DND-41 (cell line): ENCODE measurements at regions not wholly inside any gene's neighbourhood (a gene's known extent, or its start where the extent isn't known, plus 50 kb on each side); places are given as distances from the start of the nearest gene placed in this dataset.

Experiments
- EZH2 ChIP-seq: IDR thresholded peaks from 3 replicates; pipeline ENCODE4 v1.6.1; 2012; ENCODE audit warnings: borderline replicate concordance, low read depth, mild to moderate bottlenecking, moderate library complexity, low read length, inconsistent platforms; ENCODE audit not compliant: severe bottlenecking
- TF ChIP-seq, protein P1 (sequence below): IDR thresholded peaks from 2 replicates; pipeline ENCODE4 v1.5.1; 2012; ENCODE audit warnings: borderline replicate concordance, low read length, moderate library complexity, mild to moderate bottlenecking; ENCODE audit not compliant: poor library complexity, severe bottlenecking; ENCODE audit errors: extremely low read depth

DNA sequence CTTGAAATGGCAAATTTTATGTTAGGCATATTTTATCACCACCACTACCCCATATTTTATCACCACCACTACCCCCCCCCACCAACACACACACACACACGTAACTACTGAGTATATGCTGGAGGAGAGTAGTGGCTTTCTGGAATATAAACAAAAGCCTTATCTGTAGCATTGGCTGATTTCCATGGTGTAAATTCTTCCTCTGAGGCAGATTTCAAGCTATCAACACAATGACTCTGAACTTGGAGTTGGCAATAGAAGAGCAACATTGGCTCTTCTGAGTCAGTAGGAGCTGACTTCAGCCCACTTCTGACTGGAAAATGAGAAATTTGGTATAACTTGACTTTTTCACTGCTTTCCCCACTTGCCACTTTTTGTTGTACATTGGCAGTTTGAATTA, 143.0 kb downstream of the CAVIN4 start:
- TF ChIP-seq, protein P1, sequence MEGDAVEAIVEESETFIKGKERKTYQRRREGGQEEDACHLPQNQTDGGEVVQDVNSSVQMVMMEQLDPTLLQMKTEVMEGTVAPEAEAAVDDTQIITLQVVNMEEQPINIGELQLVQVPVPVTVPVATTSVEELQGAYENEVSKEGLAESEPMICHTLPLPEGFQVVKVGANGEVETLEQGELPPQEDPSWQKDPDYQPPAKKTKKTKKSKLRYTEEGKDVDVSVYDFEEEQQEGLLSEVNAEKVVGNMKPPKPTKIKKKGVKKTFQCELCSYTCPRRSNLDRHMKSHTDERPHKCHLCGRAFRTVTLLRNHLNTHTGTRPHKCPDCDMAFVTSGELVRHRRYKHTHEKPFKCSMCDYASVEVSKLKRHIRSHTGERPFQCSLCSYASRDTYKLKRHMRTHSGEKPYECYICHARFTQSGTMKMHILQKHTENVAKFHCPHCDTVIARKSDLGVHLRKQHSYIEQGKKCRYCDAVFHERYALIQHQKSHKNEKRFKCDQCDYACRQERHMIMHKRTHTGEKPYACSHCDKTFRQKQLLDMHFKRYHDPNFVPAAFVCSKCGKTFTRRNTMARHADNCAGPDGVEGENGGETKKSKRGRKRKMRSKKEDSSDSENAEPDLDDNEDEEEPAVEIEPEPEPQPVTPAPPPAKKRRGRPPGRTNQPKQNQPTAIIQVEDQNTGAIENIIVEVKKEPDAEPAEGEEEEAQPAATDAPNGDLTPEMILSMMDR: no peak
- no peak for TF ChIP-seq EZH2
